HUDEP-2 (cell line): ENCODE measurements at regions not wholly inside any gene's neighbourhood (a gene's known extent, or its start where the extent isn't known, plus 50 kb on each side); places are given as distances from the start of the nearest gene placed in this dataset.

Experiments
- DNase-seq, 76 experiments: peaks; one replicate each; lab custom pipeline; 2025; ENCODE audit not compliant: unreplicated experiment in 76 of 76; lab: John Stamatoyannopoulos, UW

DNA sequence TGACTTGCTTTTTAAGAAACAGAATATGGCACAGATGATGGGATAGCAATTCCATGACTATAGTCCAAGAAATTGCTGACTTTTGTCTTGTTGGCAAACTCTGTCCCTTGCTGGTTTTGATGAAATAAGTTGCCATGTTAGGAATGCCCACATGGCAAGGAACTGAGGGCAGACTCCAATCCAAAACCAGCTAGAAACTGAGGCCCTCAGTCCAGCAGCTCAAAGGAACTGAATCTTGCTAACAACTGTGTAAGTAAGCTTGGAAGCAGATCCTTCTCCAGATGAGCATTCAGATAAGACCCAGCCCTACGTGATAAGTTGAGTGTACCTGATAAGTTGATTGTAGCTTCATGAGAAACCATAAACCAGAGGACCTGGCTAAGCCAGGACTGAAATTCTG lies 64.3 kb upstream of the BMPER start:
- no peak for DNase-seq

DNA sequence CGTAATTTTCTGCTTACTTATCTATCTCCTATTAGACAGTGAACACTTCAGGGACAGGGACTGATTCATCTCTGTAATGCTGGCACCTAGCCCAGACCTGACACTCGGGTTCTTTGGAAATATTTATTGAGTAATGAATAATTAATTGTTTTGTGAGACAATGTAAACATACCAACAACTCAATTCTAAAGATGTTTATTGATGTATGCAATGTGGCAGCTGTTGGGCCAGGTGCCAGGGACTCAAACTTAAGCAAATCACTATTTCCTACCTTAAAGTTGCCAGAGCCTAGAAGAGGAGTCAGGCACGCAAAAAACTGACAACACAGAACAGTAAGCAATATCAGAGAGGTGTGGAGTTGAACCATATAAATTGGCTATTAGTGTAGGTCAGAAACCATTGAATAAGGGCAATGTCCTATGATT lies 63.6 kb upstream of the BMPER start:
- no peak for DNase-seq

DNA sequence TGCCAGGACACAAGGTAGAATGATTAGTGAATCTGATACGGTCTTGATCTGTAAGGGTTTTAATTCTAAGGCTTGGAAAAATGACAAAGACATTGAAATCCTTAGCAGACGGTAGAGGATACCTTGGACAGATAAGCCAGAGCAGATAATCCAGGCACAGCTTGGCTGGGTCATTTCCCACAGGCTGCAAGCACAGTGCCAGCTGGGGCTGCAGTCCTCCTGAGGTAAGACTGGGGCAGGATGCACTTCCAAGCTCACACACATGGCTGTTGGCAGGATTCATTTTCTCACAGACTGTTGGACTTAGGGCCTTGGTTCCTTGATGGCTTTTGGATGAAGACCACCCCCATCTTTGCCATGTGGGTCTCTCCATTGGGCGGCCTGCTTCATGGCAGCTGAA lies 63.2 kb upstream of the BMPER start:
- no peak for DNase-seq

DNA sequence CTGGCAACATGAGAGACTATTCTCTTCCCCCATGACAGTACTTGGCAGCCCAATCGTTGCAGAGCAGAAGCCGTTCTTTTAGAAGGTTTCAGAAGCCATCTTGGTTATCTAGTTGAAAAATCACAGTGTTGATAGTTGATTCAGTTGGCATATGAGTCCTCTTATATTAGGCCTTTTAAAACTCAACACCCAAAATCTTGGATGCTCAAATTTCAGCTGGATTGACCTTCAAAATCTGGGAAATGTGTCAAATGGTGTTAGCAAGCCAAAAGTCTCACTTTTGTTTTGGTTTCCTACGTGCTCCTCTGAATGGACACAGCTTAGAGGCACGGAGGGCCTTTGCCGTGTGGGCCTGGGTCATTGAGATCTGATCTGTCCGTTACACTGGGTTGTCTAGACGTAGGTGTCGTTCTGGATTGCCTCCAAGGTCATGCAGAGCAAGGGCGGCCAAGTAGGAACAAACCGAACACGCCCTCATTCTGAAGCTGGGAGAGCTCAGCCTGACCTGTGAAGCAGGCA lies 59.3 kb upstream of the BMPER start:
- no peak for DNase-seq

DNA sequence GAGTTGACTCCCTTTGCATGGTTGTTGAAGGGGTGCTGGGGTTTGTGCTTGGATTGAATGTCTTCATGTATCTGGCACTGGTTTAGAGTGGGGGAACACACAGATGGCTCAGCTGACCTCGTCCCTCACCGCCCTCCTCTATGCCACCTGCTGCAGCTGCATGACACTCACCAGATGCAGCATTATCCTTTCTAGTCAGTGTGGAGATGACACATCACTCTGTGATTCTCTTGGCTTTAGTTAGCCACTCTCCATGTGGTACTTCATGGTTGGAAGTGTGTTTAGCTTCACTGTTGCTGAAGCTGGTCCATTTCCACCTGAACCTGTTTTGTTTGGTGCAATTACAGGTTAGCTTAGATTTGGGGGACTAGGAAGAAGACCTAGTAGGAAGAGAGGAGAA lies 56.3 kb upstream of the BMPER start:
- DNase-seq = no peak

DNA sequence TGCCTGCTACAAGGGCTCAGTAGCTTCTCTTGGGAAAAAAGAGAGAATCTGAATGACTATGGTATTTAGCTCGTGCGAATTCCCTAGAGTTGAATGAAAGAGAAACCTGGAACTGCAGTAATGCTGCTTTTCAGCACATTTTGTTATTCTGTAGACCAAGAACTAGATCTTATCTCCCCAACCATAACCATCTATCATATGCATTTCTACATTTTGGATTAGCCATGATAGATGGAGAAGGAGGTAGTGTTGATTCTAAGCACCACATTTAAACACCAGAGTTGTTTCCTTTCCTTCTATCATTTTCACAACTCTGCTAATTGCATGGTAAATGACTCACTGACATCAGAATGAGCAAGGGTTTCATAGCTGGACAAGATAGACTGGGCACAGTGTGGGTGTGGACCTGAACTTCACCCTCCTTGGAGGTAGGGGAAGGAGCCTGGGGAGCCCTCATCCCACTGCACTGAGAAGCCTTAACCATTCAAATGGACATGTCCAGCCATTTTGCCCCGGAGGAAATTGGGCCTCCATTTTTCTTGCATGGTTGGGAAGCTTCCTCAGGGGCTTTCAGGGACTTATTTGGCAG lies 55.3 kb upstream of the BMPER start:
- DNase-seq = no peak

DNA sequence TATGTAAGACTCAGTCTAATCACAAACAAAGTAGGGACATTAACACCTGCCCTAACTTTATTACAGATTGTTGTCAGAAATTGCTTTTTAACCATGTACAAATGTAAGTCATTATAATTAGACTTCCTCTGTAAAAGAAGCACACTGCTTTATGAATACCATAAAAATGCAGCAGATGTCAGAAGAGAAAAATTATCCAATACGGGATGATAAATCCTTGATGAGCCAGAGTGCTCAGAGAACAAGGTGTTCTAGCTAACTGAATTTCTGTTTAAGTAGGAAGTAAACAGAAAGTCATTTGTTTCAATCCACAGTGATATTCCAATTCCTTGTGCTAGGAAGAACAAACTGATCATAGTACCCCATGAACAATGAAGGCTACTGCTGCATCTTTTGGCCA lies 54.6 kb upstream of the BMPER start:
- DNase-seq = no peak

DNA sequence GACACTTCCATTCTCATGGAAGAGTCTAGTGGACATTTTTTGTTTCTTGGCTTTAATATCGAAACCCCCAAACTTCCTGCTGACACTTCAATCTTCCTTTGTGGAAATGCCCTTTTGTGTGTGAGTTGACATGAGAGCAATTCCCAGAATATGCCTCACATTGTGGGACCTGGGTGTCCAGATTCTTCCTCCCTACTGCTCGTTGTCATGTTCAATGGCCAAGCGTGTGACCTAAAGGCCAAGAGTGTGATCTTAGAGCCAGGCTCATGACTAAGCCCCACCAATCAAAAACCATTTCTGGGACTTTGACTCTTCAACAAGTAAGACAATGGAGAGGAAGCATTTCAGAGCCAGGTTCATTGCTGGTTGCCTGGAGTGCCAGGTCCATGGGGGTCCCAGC lies 52.5 kb upstream of the BMPER start:
- no peak for DNase-seq

DNA sequence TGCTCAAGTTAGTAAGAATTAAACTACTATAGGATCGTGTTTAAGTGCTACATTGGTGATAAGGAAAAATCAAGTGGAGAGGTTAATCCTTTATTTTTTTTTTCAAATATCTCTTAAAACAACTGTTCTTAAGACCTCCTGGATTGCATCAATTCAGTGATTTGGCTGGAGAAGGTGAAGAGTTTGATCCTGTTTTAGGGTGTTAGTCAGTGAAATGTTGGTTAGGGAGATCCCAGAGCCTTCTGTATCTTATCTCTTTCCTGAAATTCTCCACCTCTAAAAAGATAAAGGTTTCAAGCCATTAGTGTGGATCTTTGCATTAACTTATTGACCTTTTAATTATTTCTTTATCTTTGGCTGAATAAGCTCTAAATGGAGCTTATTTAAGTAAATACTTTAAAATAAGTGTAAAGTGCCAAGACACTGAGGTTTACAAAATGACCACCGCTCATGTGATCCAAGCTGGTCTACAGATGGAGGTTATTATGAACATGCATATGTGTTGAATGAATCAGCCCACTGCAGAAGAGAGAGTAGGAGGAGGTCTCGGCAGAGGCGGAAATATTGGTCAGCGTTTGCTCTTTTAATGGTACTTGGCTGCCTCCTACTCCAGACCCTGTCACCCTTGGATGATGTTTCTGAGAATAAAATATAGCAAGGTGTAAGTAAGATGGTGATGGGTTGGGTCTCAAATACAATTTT lies 51.8 kb upstream of the BMPER start:
- DNase-seq = no peak

DNA sequence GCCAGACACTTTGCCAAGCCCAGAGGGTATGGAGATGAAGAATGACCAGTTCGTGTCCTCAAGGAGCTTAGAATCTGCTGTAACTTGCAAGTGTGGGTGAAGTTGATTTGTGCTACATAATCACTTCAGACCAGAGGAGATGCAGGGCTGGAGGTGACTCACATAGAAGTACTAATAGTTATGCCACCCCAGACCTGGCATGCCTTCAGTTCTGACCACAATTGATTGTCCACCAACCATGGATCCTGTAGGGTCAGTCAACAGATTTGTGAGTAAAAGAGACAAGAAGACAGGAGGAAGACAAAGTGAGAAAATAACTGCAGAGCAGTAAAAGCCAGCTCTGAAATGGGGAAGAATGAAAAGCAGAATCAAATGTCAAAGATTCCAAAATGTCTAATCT lies 51.2 kb upstream of the BMPER start:
- DNase-seq = no peak

DNA sequence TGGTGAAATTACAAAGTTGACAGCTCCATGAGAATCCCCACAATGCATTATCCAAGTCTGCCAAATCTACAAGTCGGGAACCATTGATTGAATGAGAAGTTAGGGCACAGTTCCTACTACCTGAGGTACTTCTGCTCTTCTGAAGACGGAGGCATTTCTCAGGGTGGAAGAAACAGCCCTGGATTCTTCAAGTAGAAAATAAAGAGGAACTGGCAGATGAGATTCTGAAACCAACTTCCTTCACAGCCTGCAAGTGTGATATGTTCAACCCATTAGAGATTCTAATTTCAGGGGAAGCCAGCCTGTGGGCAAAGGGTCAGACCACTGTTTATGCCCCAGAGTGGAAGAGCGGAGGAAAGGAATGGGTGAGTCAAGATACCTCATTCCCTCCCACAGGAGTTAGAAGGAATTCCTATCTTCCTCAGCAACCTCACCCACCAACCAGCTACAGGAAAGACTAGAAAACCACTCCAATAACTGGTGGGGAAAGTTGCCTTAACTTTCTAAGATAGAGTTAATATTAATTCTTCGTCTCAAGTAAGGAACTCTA lies 50.5 kb upstream of the BMPER start:
- no peak for DNase-seq
